Right lobe of liver (tissue), 4 donors: ENCODE measurements at regions not wholly inside any gene's neighbourhood (a gene's known extent, or its start where the extent isn't known, plus 50 kb on each side); places are given as distances from the start of the nearest gene placed in this dataset.

Source experiments
- CTCF ChIP-seq, 4 donors: fragments of 200-600 bp in 3 of 4; fragments of 450-650 bp in 1 of 4; IDR thresholded peaks; one replicate each; pipeline versions ENCODE4 v1.5.1 to v1.8.0; 2016 to 2022; ENCODE audit warnings: antibody characterized with exemption in 4 of 4, mild to moderate bottlenecking in 2 of 4
- POLR2A ChIP-seq: fragments of 450-650 bp; IDR thresholded peaks from one replicate; pipeline ENCODE4 v1.6.1; 2017; ENCODE audit warnings: antibody characterized with exemption, mild to moderate bottlenecking
- donor health status: DM: no; HTN: no; CAD: no.
- donor health status: DM: no; HTN: no; CAD: no.
- donor health status: DM: no; HTN: yes; CAD: no.

- TF ChIP-seq CTCF (IDR thresholded peaks at IDR 0.05), result no peak
- no peak for TF ChIP-seq POLR2A
Measured at GRCh38 chr3:22450786-22451400, 699.9 kb upstream of the ZNF385D start.
